H1 (cell line): ENCODE measurements at regions not wholly inside any gene's neighbourhood (a gene's known extent, or its start where the extent isn't known, plus 50 kb on each side); places are given as distances from the start of the nearest gene placed in this dataset.

Experiments
- CTCF ChIA-PET: fragments of 300-600 bp; sonication (Branson Sonifier 250); formaldehyde crosslinking; loops from one replicate; lab custom pipeline; 2021; ENCODE audit not compliant: partially characterized antibody; lab: Charles Lee
- POLR2A ChIA-PET: fragments of 300-600 bp; sonication (Branson Sonifier 250); formaldehyde crosslinking; loops from one replicate; lab custom pipeline; 2021; ENCODE audit warnings: inconsistent platforms; ENCODE audit not compliant: partially characterized antibody; lab: Charles Lee
- DNase-seq, 2 experiments: peaks; one replicate each; pipeline versions ENCODE4 v3.0.0 to v3.0.0-alpha.2; 2010 to 2022; ENCODE audit warnings: low spot score in 2 of 2, low read depth in 1 of 2, mixed read lengths in 1 of 2
- FAIRE-seq: peaks from 2 replicates; lab custom pipeline; 2011; peaks lifted over from hg19 to GRCh38; lab: Jason Lieb, UNC
- H2AFZ ChIP-seq: 2 replicates; pipeline ENCODE4 v1.8.1; 2012; ENCODE audit warnings: low read length, inconsistent platforms
- H2AK5ac ChIP-seq: 2 replicates; pipeline ENCODE4 v1.6.1; 2013; ENCODE audit warnings: low read depth, low read length
- H2BK120ac ChIP-seq: replicated peaks from 2 replicates; pipeline ENCODE3; 2013; ENCODE audit warnings: low read depth, low read length, inconsistent platforms
- H2BK12ac ChIP-seq: 2 replicates; pipeline ENCODE4 v1.6.1; 2013; ENCODE audit warnings: low read depth, low read length
- H2BK15ac ChIP-seq: 2 replicates; pipeline ENCODE4 v1.6.1; 2013; ENCODE audit warnings: low read length
- H2BK20ac ChIP-seq: 2 replicates; pipeline ENCODE4 v1.6.1; 2013; ENCODE audit warnings: low read length
- H2BK5ac ChIP-seq: 2 replicates; pipeline ENCODE4 v1.6.1; 2013; ENCODE audit warnings: low read depth, low read length
- H3K14ac ChIP-seq: 2 replicates; pipeline ENCODE4 v1.6.1; 2013; ENCODE audit warnings: inconsistent platforms; ENCODE audit not compliant: insufficient read length
- H3K18ac ChIP-seq: 2 replicates; pipeline ENCODE4 v1.6.1; 2013; ENCODE audit warnings: low read length; ENCODE audit errors: extremely low read depth
- H3K23ac ChIP-seq: 2 replicates; pipeline ENCODE4 v1.6.1; 2013; ENCODE audit warnings: inconsistent platforms; ENCODE audit not compliant: insufficient read length
- H3K23me2 ChIP-seq: 2 replicates; pipeline ENCODE4 v1.6.1; 2013; ENCODE audit warnings: low read depth, low read length
- H3K27ac ChIP-seq: 2 replicates; pipeline ENCODE4 v1.6.1; 2011; ENCODE audit warnings: low read depth, low read length, inconsistent platforms
- H3K27me3 ChIP-seq, 4 experiments: replicated peaks in 1 of 4; 1 replicate in 1 of 4; 2 replicates in 3 of 4; pipeline versions ENCODE4 v1.6.1 to v1.8.1; 2011 to 2013; ENCODE audit warnings: low read length in 3 of 4, mild to moderate bottlenecking in 3 of 4, inconsistent platforms in 2 of 4, mixed read lengths in 2 of 4, moderate library complexity in 1 of 4; ENCODE audit not compliant: control insufficient read depth in 3 of 4, insufficient read depth in 3 of 4; ENCODE audit errors: extremely low read depth in 1 of 4
- H3K36me3 ChIP-seq, 4 experiments: 2 replicates each; pipeline versions ENCODE4 v1.6.1 to v1.8.1; 2011 to 2013; ENCODE audit warnings: mild to moderate bottlenecking in 4 of 4, low read length in 3 of 4, moderate library complexity in 2 of 4, control low read depth in 1 of 4, inconsistent platforms in 1 of 4; ENCODE audit not compliant: insufficient read depth in 4 of 4, control insufficient read depth in 2 of 4
- H3K4ac ChIP-seq: replicated peaks from 2 replicates; pipeline ENCODE3; 2013; ENCODE audit warnings: low read length, low read depth, mixed read lengths, inconsistent platforms; ENCODE audit not compliant: insufficient read length
- H3K4me1 ChIP-seq, 4 experiments: replicated peaks in 1 of 4; 1 replicate in 1 of 4; 2 replicates in 3 of 4; pipeline versions ENCODE4 v1.6.1 to v1.8.1; 2011 to 2013; ENCODE audit warnings: low read length in 3 of 4, inconsistent platforms in 2 of 4, mixed read lengths in 1 of 4; ENCODE audit not compliant: insufficient read depth in 4 of 4, control insufficient read depth in 3 of 4
- H3K4me2 ChIP-seq, 2 experiments: 2 replicates each; pipeline versions ENCODE4 v1.6.1 to v1.8.1; 2011 to 2013; ENCODE audit warnings: low read depth in 2 of 2, low read length in 2 of 2, control low read depth in 1 of 2, inconsistent platforms in 1 of 2, mild to moderate bottlenecking in 1 of 2; ENCODE audit not compliant: insufficient read depth in 1 of 2
- H3K4me3 ChIP-seq, 4 experiments: fragments of 200-600, 300-600 bp in 1 of 4; sonication (generic), shearing (Covaris generic), sonication (Bioruptor Twin) in 1 of 4; 2 replicates each; pipeline versions ENCODE4 v1.5.1 to v1.8.1; 2011 to 2016; ENCODE audit warnings: low read length in 4 of 4, low read depth in 3 of 4, control low read depth in 2 of 4, inconsistent platforms in 2 of 4, mild to moderate bottlenecking in 2 of 4, mixed read lengths in 1 of 4, moderate library complexity in 1 of 4; ENCODE audit not compliant: insufficient read depth in 2 of 4; ENCODE audit errors: extremely low read depth in 1 of 4
- H3K56ac ChIP-seq: replicated peaks from 2 replicates; pipeline ENCODE3; 2013; ENCODE audit warnings: low read depth, mild to moderate bottlenecking, mixed read lengths, low read length, inconsistent platforms; ENCODE audit not compliant: insufficient read length
- H3K79me1 ChIP-seq: 2 replicates; pipeline ENCODE4 v1.6.1; 2013; ENCODE audit warnings: low read depth, low read length, control low read depth
- H3K79me2 ChIP-seq, 2 experiments: 2 replicates each; pipeline versions ENCODE4 v1.6.1 to v1.8.1; 2012 to 2013; ENCODE audit warnings: low read length in 2 of 2, mild to moderate bottlenecking in 2 of 2, inconsistent platforms in 1 of 2; ENCODE audit not compliant: insufficient read depth in 2 of 2, control insufficient read depth in 1 of 2
- H3K9ac ChIP-seq, 4 experiments: replicated peaks in 1 of 4; 1 replicate in 1 of 4; 2 replicates in 3 of 4; pipeline versions ENCODE4 v1.6.1 to v1.8.1; 2011 to 2013; ENCODE audit warnings: low read depth in 3 of 4, low read length in 3 of 4, control low read depth in 2 of 4, mild to moderate bottlenecking in 2 of 4, moderate library complexity in 2 of 4, inconsistent platforms in 1 of 4; ENCODE audit errors: extremely low read depth in 1 of 4
- H3K9me3 ChIP-seq, 2 experiments: 2 replicates each; pipeline versions ENCODE4 v1.6.1 to v1.8.1; 2012 to 2013; ENCODE audit warnings: mild to moderate bottlenecking in 2 of 2, moderate library complexity in 2 of 2, control low read depth in 1 of 2, inconsistent platforms in 1 of 2, low read depth in 1 of 2, low read length in 1 of 2, mixed read lengths in 1 of 2; ENCODE audit not compliant: insufficient read depth in 2 of 2
- H4K20me1 ChIP-seq, 2 experiments: replicated peaks in 1 of 2; 2 replicates each; pipeline versions ENCODE3 to v1.8.1; 2011 to 2013; ENCODE audit warnings: inconsistent platforms in 2 of 2, low read length in 2 of 2, mild to moderate bottlenecking in 1 of 2; ENCODE audit not compliant: insufficient read depth in 2 of 2, control insufficient read depth in 1 of 2
- H4K5ac ChIP-seq: 2 replicates; pipeline ENCODE4 v1.6.1; 2013; ENCODE audit warnings: low read length, low read depth, mixed read lengths, inconsistent platforms; ENCODE audit not compliant: insufficient read length
- H4K8ac ChIP-seq: 2 replicates; pipeline ENCODE4 v1.8.0; 2013; ENCODE audit warnings: mild to moderate bottlenecking, moderate library complexity, low read length, inconsistent platforms; ENCODE audit not compliant: insufficient read depth; ENCODE audit errors: extremely low read depth
- H4K91ac ChIP-seq: replicated peaks from 2 replicates; pipeline ENCODE3; 2013; ENCODE audit warnings: low read length, mixed read lengths, inconsistent platforms; ENCODE audit not compliant: insufficient read length
- ATF3 ChIP-seq: IDR thresholded peaks from 2 replicates; pipeline ENCODE4 v1.6.1; 2011; ENCODE audit warnings: low read depth, mild to moderate bottlenecking, low read length; ENCODE audit not compliant: insufficient read depth
- CBX5 ChIP-seq: fragments of 300-800, 300-1000 bp; sonication (generic); IDR thresholded peaks from 2 replicates; pipeline ENCODE4 v1.7.1; 2016; ENCODE audit warnings: antibody characterized with exemption, low read length, low read depth
- CTBP2 ChIP-seq: IDR thresholded peaks from 2 replicates; pipeline ENCODE4 v1.7.0; 2011; ENCODE audit warnings: borderline replicate concordance, mild to moderate bottlenecking, moderate library complexity, mixed read lengths, low read length; ENCODE audit not compliant: insufficient read depth, insufficient read length
- EGR1 ChIP-seq: IDR thresholded peaks from 2 replicates; pipeline ENCODE4 v1.6.1; 2011; ENCODE audit warnings: low read depth, low read length, borderline replicate concordance
- JUND ChIP-seq: IDR thresholded peaks from 2 replicates; pipeline ENCODE4 v1.6.1; 2011; ENCODE audit warnings: mild to moderate bottlenecking, improper control_type of control experiment, low read length
- KDM5A ChIP-seq: fragments of 200-600 bp; IDR thresholded peaks from 2 replicates; pipeline ENCODE4 v1.7.1; 2012; ENCODE audit warnings: mild to moderate bottlenecking, low read length, inconsistent platforms, mixed read lengths
- NRF1 ChIP-seq: IDR thresholded peaks from 2 replicates; pipeline ENCODE4 v1.6.1; 2011; ENCODE audit warnings: mild to moderate bottlenecking, low read depth, low read length, improper control_type of control experiment
- PHF8 ChIP-seq: fragments of 200-600 bp; sonication (generic); conservative IDR thresholded peaks from 2 replicates; pipeline ENCODE4 v1.7.1; 2012; ENCODE audit warnings: low read depth, mild to moderate bottlenecking, inconsistent platforms, low read length, moderate library complexity
- RAD21 ChIP-seq, 2 experiments: IDR thresholded peaks in 1 of 2; conservative IDR thresholded peaks in 1 of 2; 2 replicates each; pipeline ENCODE4 v1.6.1; 2011; ENCODE audit warnings: low read depth in 2 of 2, low read length in 2 of 2, improper control_type of control experiment in 1 of 2, inconsistent platforms in 1 of 2, mild to moderate bottlenecking in 1 of 2, moderate library complexity in 1 of 2
- RXRA ChIP-seq: IDR thresholded peaks from 2 replicates; pipeline ENCODE4 v1.6.1; 2011; ENCODE audit warnings: low read depth, mild to moderate bottlenecking, low read length, moderate library complexity; ENCODE audit not compliant: insufficient read depth
- SP1 ChIP-seq: IDR thresholded peaks from 2 replicates; pipeline ENCODE4 v1.6.1; 2011; ENCODE audit warnings: low read depth, low read length
- TCF12 ChIP-seq: IDR thresholded peaks from 2 replicates; pipeline ENCODE4 v1.6.1; 2011; ENCODE audit warnings: low read depth, mild to moderate bottlenecking, low read length
- USF2 ChIP-seq: IDR thresholded peaks from 2 replicates; pipeline ENCODE4 v1.6.1; 2011; ENCODE audit warnings: low read length, improper control_type of control experiment
- WGBS, 2 experiments: shearing (Covaris generic) in 1 of 2; methylation state at CpG; one replicate each; pipeline versions ENCODE4 v1.1.6 to v1.1.7; 2013 to 2015; ENCODE audit warnings: low lambda C conversion rate in 2 of 2, mixed read lengths in 2 of 2, inconsistent platforms in 1 of 2, low coverage in 1 of 2, missing lambda C conversion rate in 1 of 2; ENCODE audit not compliant: insufficient replicate concordance in 2 of 2, insufficient coverage in 1 of 2, insufficient read length in 1 of 2; ENCODE audit errors: extremely low coverage in 1 of 2, missing lambda C conversion rate in 1 of 2; 5-methylcytosine and 5-hydroxymethylcytosine counted together

- Histone ChIP-seq H2BK20ac (no peak overlapping the region), H4K5ac (no peak overlapping the region), H3K9me3 (no peaks in the 10 kb centered on the region), H3K36me3 (no peaks in the 10 kb centered on the region), H3K79me2 (no peaks in the 10 kb centered on the region), H3K18ac (no peak overlapping the region; the same call in 1 of the 2 replicates), H3K23me2 (peaks cover 1% of the 10 kb centered on the region; the same call in 1 of the 2 replicates), H3K27ac (peak overlapping the region; percentile 52; the same call in 1 of the 2 replicates), H3K14ac (no peak overlapping the region), H2AFZ (no peak overlapping the region), H4K20me1 (no peaks in the 10 kb centered on the region), H4K8ac (no peak overlapping the region), H3K56ac (no peak overlapping the region), H2BK15ac (peak overlapping the region; percentile 6; the same call in 1 of the 2 replicates), H4K91ac (no peak overlapping the region), H3K9ac (no peak overlapping the region), H2BK12ac (no peak overlapping the region), H3K4ac (no peak overlapping the region), H3K4me3 (no peak overlapping the region), H3K79me1 (no peaks in the 10 kb centered on the region), H2BK120ac (no peak overlapping the region), H3K4me2 (no peak overlapping the region), H2BK5ac (no peak overlapping the region), H2AK5ac (no peak overlapping the region), H3K27me3 (no peaks in the 10 kb centered on the region), H3K4me1 (no peaks in the 10 kb centered on the region), H3K23ac (no peak overlapping the region)
- FAIRE-seq: no peak
- 84% methylated on average over 8 of the region's 9 CpGs; no CpG with 5 or more reads in 1 of the 2 experiments for WGBS, 2 experiments
- DNase-seq: no peak
- CTCF ChIA-PET: interaction anchor here (0.9 to 3.0 kb wide), 3 partner anchors 34 to 205 kb away, joined by 3 to 11 read pairs (median 4); no protein-coding TSS in a partner anchor
- POLR2A ChIA-PET: no interaction called here
- no peak for TF ChIP-seq SP1
- no peak for TF ChIP-seq USF2
- no peak for TF ChIP-seq EGR1
- no peak for TF ChIP-seq JUND
- no peak for TF ChIP-seq TCF12
- no peak for TF ChIP-seq RXRA
- no peak for TF ChIP-seq KDM5A
- no peak for TF ChIP-seq ATF3
- no peak for TF ChIP-seq PHF8
- TF ChIP-seq RAD21 (IDR thresholded peaks at IDR 0.05 in 1 of 2, conservative IDR thresholded peaks at IDR 0.05 in 1 of 2; ENCODE audit: low read depth in 2 of 2, low read length in 2 of 2): no peak
- TF ChIP-seq CTBP2: no peak
- no peak for TF ChIP-seq NRF1
- TF ChIP-seq CBX5: no peak
Observed at GRCh38 chr20:50399555-50399916, 110.6 kb upstream of the PTPN1 start.
